OCI-LY3 (cell line): ENCODE measurements at regions not wholly inside any gene's neighbourhood (a gene's known extent, or its start where the extent isn't known, plus 50 kb on each side); places are given as distances from the start of the nearest gene placed in this dataset.

Source experiments
- CTCF ChIP-seq: fragments of 200-600, 300-600 bp; sonication (generic); IDR thresholded peaks from 2 replicates; pipeline ENCODE4 v1.5.1; 2014; ENCODE audit warnings: antibody characterized with exemption, low read length, low read depth
- EZH2phosphoT487 ChIP-seq: fragments of 200-600 bp; shearing (Covaris generic); IDR thresholded peaks from 2 replicates; pipeline ENCODE4 v1.6.1; 2018; ENCODE audit warnings: antibody characterized with exemption, mixed run types, low read depth

GRCh38 chr1:192920412-192920811 is 111.6 kb downstream of the RGS2 start:
- TF ChIP-seq CTCF = no peak
- TF ChIP-seq EZH2phosphoT487 = no peak
